OCI-LY3 (cell line): ENCODE measurements at regions not wholly inside any gene's neighbourhood (a gene's known extent, or its start where the extent isn't known, plus 50 kb on each side); places are given as distances from the start of the nearest gene placed in this dataset.

Experiments used
- EZH2phosphoT487 ChIP-seq: fragments of 200-600 bp; shearing (Covaris generic); IDR thresholded peaks from 2 replicates; pipeline ENCODE4 v1.6.1; 2018; ENCODE audit warnings: antibody characterized with exemption, mixed run types, low read depth
- TF ChIP-seq, protein P1 (sequence below): fragments of 200-600, 300-600 bp; sonication (generic); IDR thresholded peaks from 2 replicates; pipeline ENCODE4 v1.5.1; 2014; ENCODE audit warnings: antibody characterized with exemption, low read length, low read depth

DNA sequence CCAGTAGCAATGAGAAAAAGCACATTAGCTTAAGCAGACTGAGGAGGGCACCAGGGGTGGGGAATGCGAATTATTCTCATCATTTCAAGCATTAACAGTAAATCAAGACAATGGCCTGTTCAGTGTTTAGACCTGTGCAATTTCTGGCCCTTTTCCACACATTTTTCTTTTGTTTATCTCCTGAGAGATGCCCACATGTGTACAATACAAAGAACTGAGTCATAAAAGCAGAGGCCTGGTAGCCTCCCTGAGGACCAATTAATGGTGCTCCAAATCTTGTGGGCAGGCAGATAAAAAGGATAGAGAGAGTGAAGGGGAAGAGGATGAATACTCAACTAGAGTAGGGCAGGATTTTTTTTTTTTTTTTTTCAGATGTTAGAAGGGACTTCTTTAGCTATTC is 480.8 kb downstream of the RERGL start:
- TF ChIP-seq, protein P1, sequence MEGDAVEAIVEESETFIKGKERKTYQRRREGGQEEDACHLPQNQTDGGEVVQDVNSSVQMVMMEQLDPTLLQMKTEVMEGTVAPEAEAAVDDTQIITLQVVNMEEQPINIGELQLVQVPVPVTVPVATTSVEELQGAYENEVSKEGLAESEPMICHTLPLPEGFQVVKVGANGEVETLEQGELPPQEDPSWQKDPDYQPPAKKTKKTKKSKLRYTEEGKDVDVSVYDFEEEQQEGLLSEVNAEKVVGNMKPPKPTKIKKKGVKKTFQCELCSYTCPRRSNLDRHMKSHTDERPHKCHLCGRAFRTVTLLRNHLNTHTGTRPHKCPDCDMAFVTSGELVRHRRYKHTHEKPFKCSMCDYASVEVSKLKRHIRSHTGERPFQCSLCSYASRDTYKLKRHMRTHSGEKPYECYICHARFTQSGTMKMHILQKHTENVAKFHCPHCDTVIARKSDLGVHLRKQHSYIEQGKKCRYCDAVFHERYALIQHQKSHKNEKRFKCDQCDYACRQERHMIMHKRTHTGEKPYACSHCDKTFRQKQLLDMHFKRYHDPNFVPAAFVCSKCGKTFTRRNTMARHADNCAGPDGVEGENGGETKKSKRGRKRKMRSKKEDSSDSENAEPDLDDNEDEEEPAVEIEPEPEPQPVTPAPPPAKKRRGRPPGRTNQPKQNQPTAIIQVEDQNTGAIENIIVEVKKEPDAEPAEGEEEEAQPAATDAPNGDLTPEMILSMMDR = no peak
- TF ChIP-seq EZH2phosphoT487 = no peak
